A549 (cell line): ENCODE measurements at regions not wholly inside any gene's neighbourhood (a gene's known extent, or its start where the extent isn't known, plus 50 kb on each side); places are given as distances from the start of the nearest gene placed in this dataset.

Source experiments
- CTCF ChIP-seq: fragments of >200 bp; sonication (Bioruptor Twin); formaldehyde crosslinking; IDR thresholded peaks from 3 replicates; pipeline ENCODE4 v1.5.1; 2016
- EHMT2 ChIP-seq: fragments of 200-600 bp; sonication (generic); IDR thresholded peaks from 2 replicates; pipeline ENCODE4 v1.6.1; 2016; ENCODE audit warnings: antibody characterized with exemption, low read depth, mild to moderate bottlenecking, moderate library complexity
- ESRRA ChIP-seq: fragments of 150-350 bp; IDR thresholded peaks from 2 replicates; pipeline ENCODE4 v1.6.1; 2014; ENCODE audit warnings: mild to moderate bottlenecking, low read length, borderline replicate concordance
- HOXA7 ChIP-seq: fragments of 250-450 bp; sonication (Bioruptor Pico); IDR thresholded peaks from 2 replicates; pipeline ENCODE4 v1.5.0; 2020; ENCODE audit warnings: mild to moderate bottlenecking, moderate library complexity
- KDM1A ChIP-seq: fragments of 200-600 bp; sonication (generic); IDR thresholded peaks from 2 replicates; pipeline ENCODE4 v1.6.1; 2016; ENCODE audit warnings: low read depth, mild to moderate bottlenecking
- MAX ChIP-seq: IDR thresholded peaks from 2 replicates; pipeline ENCODE4 v1.6.1; 2012
- MYC ChIP-seq: IDR thresholded peaks from 2 replicates; pipeline ENCODE4 v1.6.1; 2012; ENCODE audit warnings: mild to moderate bottlenecking, inconsistent platforms, low read length, improper control_type of control experiment, borderline replicate concordance
- PHF8 ChIP-seq: fragments of 200-600 bp; sonication (generic); IDR thresholded peaks from 2 replicates; pipeline ENCODE4 v1.6.1; 2016; ENCODE audit warnings: low read depth, mild to moderate bottlenecking, antibody characterized with exemption, moderate library complexity, borderline replicate concordance
- POLR2A ChIP-seq: IDR thresholded peaks from 2 replicates; pipeline ENCODE4 v1.6.1; 2012; ENCODE audit warnings: mild to moderate bottlenecking, low read length
- RFX5 ChIP-seq: fragments of 450-650 bp; IDR thresholded peaks from 2 replicates; pipeline ENCODE4 v1.7.1; 2014; ENCODE audit warnings: antibody characterized with exemption, mild to moderate bottlenecking, moderate library complexity
- TF ChIP-seq, protein P1 (sequence below): fragments of 200-600 bp; sonication (generic); IDR thresholded peaks from 2 replicates; pipeline ENCODE4 v1.6.1; 2016; ENCODE audit warnings: antibody characterized with exemption, mild to moderate bottlenecking, moderate library complexity

GRCh38 chr12:90170740-90171139, 462.1 kb upstream of the ATP2B1 start:
- TF ChIP-seq MYC, result no peak
- no peak for TF ChIP-seq PHF8
- no peak for TF ChIP-seq RFX5
- TF ChIP-seq CTCF, result no peak
- TF ChIP-seq EHMT2, result no peak
- TF ChIP-seq MAX, result no peak
- TF ChIP-seq KDM1A, result no peak
- no peak for TF ChIP-seq POLR2A
- no peak for TF ChIP-seq ESRRA
- TF ChIP-seq, protein P1, sequence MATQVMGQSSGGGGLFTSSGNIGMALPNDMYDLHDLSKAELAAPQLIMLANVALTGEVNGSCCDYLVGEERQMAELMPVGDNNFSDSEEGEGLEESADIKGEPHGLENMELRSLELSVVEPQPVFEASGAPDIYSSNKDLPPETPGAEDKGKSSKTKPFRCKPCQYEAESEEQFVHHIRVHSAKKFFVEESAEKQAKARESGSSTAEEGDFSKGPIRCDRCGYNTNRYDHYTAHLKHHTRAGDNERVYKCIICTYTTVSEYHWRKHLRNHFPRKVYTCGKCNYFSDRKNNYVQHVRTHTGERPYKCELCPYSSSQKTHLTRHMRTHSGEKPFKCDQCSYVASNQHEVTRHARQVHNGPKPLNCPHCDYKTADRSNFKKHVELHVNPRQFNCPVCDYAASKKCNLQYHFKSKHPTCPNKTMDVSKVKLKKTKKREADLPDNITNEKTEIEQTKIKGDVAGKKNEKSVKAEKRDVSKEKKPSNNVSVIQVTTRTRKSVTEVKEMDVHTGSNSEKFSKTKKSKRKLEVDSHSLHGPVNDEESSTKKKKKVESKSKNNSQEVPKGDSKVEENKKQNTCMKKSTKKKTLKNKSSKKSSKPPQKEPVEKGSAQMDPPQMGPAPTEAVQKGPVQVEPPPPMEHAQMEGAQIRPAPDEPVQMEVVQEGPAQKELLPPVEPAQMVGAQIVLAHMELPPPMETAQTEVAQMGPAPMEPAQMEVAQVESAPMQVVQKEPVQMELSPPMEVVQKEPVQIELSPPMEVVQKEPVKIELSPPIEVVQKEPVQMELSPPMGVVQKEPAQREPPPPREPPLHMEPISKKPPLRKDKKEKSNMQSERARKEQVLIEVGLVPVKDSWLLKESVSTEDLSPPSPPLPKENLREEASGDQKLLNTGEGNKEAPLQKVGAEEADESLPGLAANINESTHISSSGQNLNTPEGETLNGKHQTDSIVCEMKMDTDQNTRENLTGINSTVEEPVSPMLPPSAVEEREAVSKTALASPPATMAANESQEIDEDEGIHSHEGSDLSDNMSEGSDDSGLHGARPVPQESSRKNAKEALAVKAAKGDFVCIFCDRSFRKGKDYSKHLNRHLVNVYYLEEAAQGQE, result no peak
- TF ChIP-seq HOXA7 (CRISPR knock-in tag), result no peak
